ENCODE measurements at regions not wholly inside any gene's neighbourhood (a gene's known extent, or its start where the extent isn't known, plus 50 kb on each side); places are given as distances from the start of the nearest gene placed in this dataset.

- TF ChIP-seq, protein P1, sequence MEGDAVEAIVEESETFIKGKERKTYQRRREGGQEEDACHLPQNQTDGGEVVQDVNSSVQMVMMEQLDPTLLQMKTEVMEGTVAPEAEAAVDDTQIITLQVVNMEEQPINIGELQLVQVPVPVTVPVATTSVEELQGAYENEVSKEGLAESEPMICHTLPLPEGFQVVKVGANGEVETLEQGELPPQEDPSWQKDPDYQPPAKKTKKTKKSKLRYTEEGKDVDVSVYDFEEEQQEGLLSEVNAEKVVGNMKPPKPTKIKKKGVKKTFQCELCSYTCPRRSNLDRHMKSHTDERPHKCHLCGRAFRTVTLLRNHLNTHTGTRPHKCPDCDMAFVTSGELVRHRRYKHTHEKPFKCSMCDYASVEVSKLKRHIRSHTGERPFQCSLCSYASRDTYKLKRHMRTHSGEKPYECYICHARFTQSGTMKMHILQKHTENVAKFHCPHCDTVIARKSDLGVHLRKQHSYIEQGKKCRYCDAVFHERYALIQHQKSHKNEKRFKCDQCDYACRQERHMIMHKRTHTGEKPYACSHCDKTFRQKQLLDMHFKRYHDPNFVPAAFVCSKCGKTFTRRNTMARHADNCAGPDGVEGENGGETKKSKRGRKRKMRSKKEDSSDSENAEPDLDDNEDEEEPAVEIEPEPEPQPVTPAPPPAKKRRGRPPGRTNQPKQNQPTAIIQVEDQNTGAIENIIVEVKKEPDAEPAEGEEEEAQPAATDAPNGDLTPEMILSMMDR (conservative IDR thresholded peaks at IDR 0.05; ENCODE audit: low read depth, low read length), result no peak
- TF ChIP-seq EZH2 (IDR thresholded peaks at IDR 0.05; ENCODE audit: borderline replicate concordance, low read depth, low read length, poor library complexity, severe bottlenecking), result no peak
Measured at GRCh38 chr6:97876711-97877110, 593.7 kb upstream of the MMS22L start.
